K562 (cell line): ENCODE measurements at regions not wholly inside any gene's neighbourhood (a gene's known extent, or its start where the extent isn't known, plus 50 kb on each side); places are given as distances from the start of the nearest gene placed in this dataset.

Source experiments
- ARID2 ChIP-seq: fragments of 450-650 bp; IDR thresholded peaks from 2 replicates; pipeline ENCODE4 v1.6.1; 2017; ENCODE audit warnings: antibody characterized with exemption, mild to moderate bottlenecking
- ASH1L ChIP-seq: fragments of 450-650 bp; IDR thresholded peaks from 2 replicates; pipeline ENCODE4 v1.6.1; 2018; ENCODE audit warnings: borderline replicate concordance, mild to moderate bottlenecking, low read depth; ENCODE audit not compliant: partially characterized antibody
- ATF6 ChIP-seq: sonication (generic); formaldehyde crosslinking; IDR thresholded peaks from 2 replicates; pipeline ENCODE4 v1.4.0; 2020; ENCODE audit warnings: mild to moderate bottlenecking, missing genetic modification reagents
- BRD4 ChIP-seq: fragments of 200-600 bp; sonication (generic); IDR thresholded peaks from 2 replicates; pipeline ENCODE4 v1.6.1; 2017; ENCODE audit warnings: inconsistent platforms
- CEBPG ChIP-seq, 3 experiments: fragments of 200-800 bp in 1 of 3; sonication (Bioruptor generic) in 1 of 3; sonication (generic) in 1 of 3; formaldehyde crosslinking in 1 of 3; IDR thresholded peaks in 2 of 3; conservative IDR thresholded peaks in 1 of 3; 2 replicates each; pipeline versions ENCODE4 v1.6.1 to v1.8.0; 2016 to 2022; ENCODE audit warnings: missing compliant biosample characterization in 2 of 3, missing genetic modification characterization in 2 of 3, mild to moderate bottlenecking in 1 of 3, missing genetic modification reagents in 1 of 3
- FOXO4 ChIP-seq: fragments of 450-650 bp; formaldehyde crosslinking; IDR thresholded peaks from 2 replicates; pipeline ENCODE4 v1.4.0; 2020; ENCODE audit warnings: mild to moderate bottlenecking, moderate library complexity
- GTF2B ChIP-seq: IDR thresholded peaks from 2 replicates; pipeline ENCODE4 v1.6.1; 2011; ENCODE audit not compliant: insufficient read length; ENCODE audit errors: extremely low read depth
- KDM4B ChIP-seq, 2 experiments: fragments of 450-650 bp in 1 of 2; sonication (generic) in 1 of 2; IDR thresholded peaks; 2 replicates each; pipeline ENCODE4 v1.6.1; 2016 to 2017; ENCODE audit warnings: borderline replicate concordance in 2 of 2, antibody characterized with exemption in 1 of 2, low read depth in 1 of 2, mild to moderate bottlenecking in 1 of 2
- MCM3 ChIP-seq: fragments of 450-650 bp; IDR thresholded peaks from 2 replicates; pipeline ENCODE4 v1.6.1; 2016
- NR2C1 ChIP-seq, 2 experiments: fragments of 450-650 bp; IDR thresholded peaks; 2 replicates each; pipeline ENCODE4 v1.6.1; 2017; ENCODE audit warnings: mild to moderate bottlenecking in 2 of 2, antibody characterized with exemption in 1 of 2, inconsistent platforms in 1 of 2, missing compliant biosample characterization in 1 of 2, missing genetic modification characterization in 1 of 2
- NR2F6 ChIP-seq: fragments of 450-650 bp; formaldehyde crosslinking; IDR thresholded peaks from 2 replicates; pipeline ENCODE4 v1.4.0; 2020; ENCODE audit warnings: mild to moderate bottlenecking
- RBBP5 ChIP-seq: fragments of 200-600 bp; sonication (generic); IDR thresholded peaks from 2 replicates; pipeline ENCODE4 v1.6.1; 2012; ENCODE audit warnings: borderline replicate concordance, mild to moderate bottlenecking, low read length, control low read depth, inconsistent platforms; ENCODE audit not compliant: insufficient read depth, poor library complexity, severe bottlenecking
- SMAD3 ChIP-seq: fragments of 450-650 bp; formaldehyde crosslinking; conservative IDR thresholded peaks from 2 replicates; pipeline ENCODE4 v1.4.0; 2020; ENCODE audit warnings: mild to moderate bottlenecking
- SMARCB1 ChIP-seq: IDR thresholded peaks from 2 replicates; pipeline ENCODE4 v1.6.1; 2011; ENCODE audit warnings: improper control_type of control experiment, low read depth; ENCODE audit not compliant: insufficient read length
- SUPT5H ChIP-seq: fragments of 450-650 bp; IDR thresholded peaks from 2 replicates; pipeline ENCODE4 v1.6.1; 2016
- TFAP4 ChIP-seq: sonication (generic); formaldehyde crosslinking; IDR thresholded peaks from 2 replicates; pipeline ENCODE4 v1.8.0; 2022; ENCODE audit warnings: missing genetic modification reagents, mild to moderate bottlenecking, moderate library complexity, borderline replicate concordance
- ZC3H4 ChIP-seq: sonication (generic); formaldehyde crosslinking; IDR thresholded peaks from 2 replicates; pipeline ENCODE4 v1.9.0; 2021; ENCODE audit warnings: missing genetic modification reagents, borderline replicate concordance
- ZKSCAN8 ChIP-seq: fragments of 200-800 bp; sonication (Bioruptor generic); IDR thresholded peaks from 2 replicates; pipeline ENCODE4 v1.6.1; 2016; ENCODE audit warnings: missing genetic modification characterization, missing compliant biosample characterization
- ZNF696 ChIP-seq: fragments of 250-450 bp; sonication (Bioruptor Pico); conservative IDR thresholded peaks from 2 replicates; pipeline ENCODE4 v1.4.0; 2020; ENCODE audit warnings: mild to moderate bottlenecking, moderate library complexity
- ZSCAN32 ChIP-seq: fragments of 450-650 bp; formaldehyde crosslinking; IDR thresholded peaks from 2 replicates; pipeline ENCODE4 v1.4.0; 2020; ENCODE audit warnings: mild to moderate bottlenecking, moderate library complexity

GRCh38 chr6:26199057-26199772 is 112.0 kb downstream of the HFE start (continued):
- TF ChIP-seq ATF6 (CRISPR knock-in tag) (peak; percentile 40; the same call in 1 of the 2 replicates), ASH1L (peak; percentile 87), NR2F6 (CRISPR knock-in tag) (no peak), ARID2 (no peak), ZSCAN32 (CRISPR knock-in tag) (0 out of 2 replicates have a peak, but pooled peaks have one; percentile 7), CEBPG (CRISPR knock-in tag; IDR thresholded peaks at IDR 0.05) (peak; percentile 80), CEBPG (tag; conservative IDR thresholded peaks at IDR 0.05 in 1 of 2, IDR thresholded peaks at IDR 0.05 in 1 of 2) (peak; percentile 87 to 89), MCM3 (no peak), SMARCB1 (no peak), NR2C1 (IDR thresholded peaks at IDR 0.05) (no peak), NR2C1 (tag; IDR thresholded peaks at IDR 0.05) (0 out of 2 replicates have a peak, but pooled peaks have one; percentile 1), BRD4 (peak; percentile 50; the same call in 1 of the 2 replicates), KDM4B (IDR thresholded peaks at IDR 0.05; ENCODE audit: borderline replicate concordance in 2 of 2, low read depth in 1 of 2) (0 out of 4 replicates have a peak, but pooled peaks of 1 of the 2 experiments have one; percentile 47), GTF2B (peak; percentile 97), ZC3H4 (CRISPR knock-in tag) (peak; percentile 99; the same call in 1 of the 2 replicates), ZKSCAN8 (CRISPR knock-in tag) (0 out of 2 replicates have a peak, but pooled peaks have one; percentile 39), SMAD3 (CRISPR knock-in tag) (0 out of 2 replicates have a peak, but pooled peaks have one; percentile 66), ZNF696 (CRISPR knock-in tag) (no peak), SUPT5H (peak; percentile 99), RBBP5 (peak; percentile 86), FOXO4 (CRISPR knock-in tag) (no peak), TFAP4 (peak; percentile 56)
